Posterior vena cava (tissue), 2 donors: ENCODE measurements at regions not wholly inside any gene's neighbourhood (a gene's known extent, or its start where the extent isn't known, plus 50 kb on each side); places are given as distances from the start of the nearest gene placed in this dataset.
"Not testable (repeated sequence)": the region's sequence is repeated elsewhere in the genome, so short reads cannot be mapped to it uniquely, and the experiment has no call there.

ENCODE experiments used
- DNase-seq: peaks from one replicate; pipeline ENCODE4 v3.0.0-alpha.2; 2020; ENCODE audit warnings: low spot score
- intact Hi-C, 2 donors: fragments of 100-400 bp; cut with DNase I; formaldehyde crosslinking; loops; one replicate each; pipeline versions ENCODE4 v1.14.1 to v1.14.2; 2022 to 2023
- donor health status: DM: yes; HTN: yes; CAD: no.
- donor health status: DM: yes; HTN: yes; CAD: no.

GRCh38 chr2:176976736-176977685, 235.6 kb upstream of the HNRNPA3 start:
- no peak for DNase-seq
- intact Hi-C loops, result no loop called here

GRCh38 chr2:176978921-176979320, 233.7 kb upstream of the HNRNPA3 start:
- intact Hi-C loops, result no loop called here
- no peak for DNase-seq

DNA sequence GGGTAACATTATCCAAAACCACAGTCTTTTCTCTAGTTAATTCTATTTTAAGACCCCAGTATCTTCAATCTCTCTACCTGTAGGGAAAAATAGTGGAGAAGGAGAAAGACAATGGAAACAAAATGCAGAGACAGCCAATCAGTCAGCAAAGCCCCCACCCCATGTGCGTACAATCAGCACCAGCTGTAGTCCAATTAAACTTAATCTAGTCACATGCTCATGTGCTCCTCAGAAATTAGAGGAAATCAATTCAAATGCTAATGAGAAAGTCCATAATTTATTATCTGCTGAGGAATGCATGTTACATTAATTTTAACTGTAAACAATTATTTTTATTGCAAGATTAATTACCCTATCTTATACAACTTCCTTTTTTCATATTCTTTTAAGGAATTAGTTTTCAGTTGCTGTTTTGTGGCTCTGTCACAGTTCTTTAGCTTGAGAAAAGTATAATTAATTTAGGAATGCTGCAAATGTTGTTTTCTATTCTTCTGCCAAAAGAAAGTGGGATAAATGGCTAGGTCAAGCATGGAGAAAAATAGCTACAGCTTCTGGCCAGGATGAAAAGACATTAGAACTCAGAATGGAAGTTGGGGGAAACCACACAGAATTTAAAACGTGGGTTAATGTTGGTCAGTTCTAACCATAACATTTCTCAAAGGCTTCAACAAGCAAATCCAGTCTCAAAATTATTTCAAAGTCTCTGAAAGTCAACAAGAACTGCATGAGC, 232.4 kb upstream of the HNRNPA3 start:
- intact Hi-C loops, result no loop called here
- no peak for DNase-seq

DNA sequence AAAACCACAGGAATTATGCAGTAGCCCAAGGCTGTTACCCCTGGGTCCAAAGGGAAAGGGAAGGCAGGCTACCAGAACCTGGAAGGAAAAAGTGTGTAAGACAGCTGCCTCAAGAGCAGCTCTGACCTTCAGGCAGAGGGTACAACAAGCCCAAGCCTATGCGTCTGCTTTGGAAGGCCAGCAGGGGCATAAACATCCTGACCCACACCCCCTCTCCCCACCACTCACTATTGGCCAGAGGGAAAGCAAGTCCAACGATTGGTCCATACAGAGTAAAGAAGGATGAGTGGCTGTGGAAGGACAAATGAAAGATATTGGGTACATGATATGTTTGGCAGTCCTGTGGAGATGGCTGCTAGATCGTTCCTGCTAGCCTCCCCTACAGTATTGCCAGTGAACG, 227.6 kb upstream of the HNRNPA3 start:
- intact Hi-C loops, result no loop called here
- no peak for DNase-seq

DNA sequence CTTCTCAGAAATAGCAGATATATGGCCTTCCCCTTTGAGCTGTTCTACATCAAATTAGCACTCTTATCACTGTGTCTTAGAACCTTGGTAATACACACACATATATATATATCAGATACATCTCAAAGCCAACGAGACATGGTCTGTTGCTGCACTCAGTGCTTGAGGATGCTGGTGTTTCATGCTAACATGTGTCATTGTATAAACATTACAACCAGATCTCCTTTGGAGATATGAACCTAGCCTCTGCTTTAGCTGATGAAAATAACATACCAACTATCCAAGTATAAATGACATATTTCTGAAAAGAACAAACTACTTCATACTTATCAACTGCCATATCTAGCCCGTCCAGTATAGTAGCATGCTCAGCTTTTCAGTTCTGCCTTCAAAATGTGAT, 226.7 kb upstream of the HNRNPA3 start:
- DNase-seq, result no peak
- intact Hi-C loops, result no loop called here

DNA sequence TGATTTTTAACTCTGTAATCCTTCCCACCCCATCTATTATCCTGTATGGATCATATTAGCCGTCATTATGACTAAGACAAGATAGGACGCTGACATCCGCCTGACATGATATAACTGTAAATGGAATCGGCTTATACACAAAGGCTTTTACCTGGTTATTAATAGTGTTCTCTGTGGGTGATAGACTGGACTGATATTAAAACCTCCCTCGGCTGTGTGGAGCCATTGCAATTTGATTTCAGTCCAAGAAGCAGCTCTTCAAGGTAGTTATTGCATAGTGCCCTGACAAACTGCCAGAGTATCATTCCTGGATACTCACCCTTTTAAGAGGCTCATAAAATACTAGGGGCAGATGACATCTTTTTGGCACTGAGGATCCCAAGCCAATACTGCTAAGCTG, 226.1 kb upstream of the HNRNPA3 start:
- DNase-seq, result no peak
- intact Hi-C loops, result no loop called here

DNA sequence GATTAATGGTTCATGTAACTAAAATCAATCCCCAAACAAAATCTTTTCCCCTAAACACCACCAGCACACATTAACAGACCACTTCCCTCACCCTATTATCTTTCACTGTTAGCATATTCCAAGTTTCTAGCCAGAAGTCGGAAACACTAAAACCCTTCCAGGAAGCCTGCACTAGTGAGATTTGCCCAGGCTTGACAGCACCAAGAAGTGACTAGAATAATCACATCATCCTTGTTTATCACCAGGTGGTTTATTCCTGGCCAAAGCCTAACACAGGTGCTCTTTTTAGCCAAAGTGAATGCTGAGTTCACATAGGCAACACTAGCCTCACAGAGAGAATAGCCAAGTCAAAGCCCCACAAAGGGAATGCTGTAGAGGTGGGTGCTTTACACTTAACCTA, 221.2 kb upstream of the HNRNPA3 start:
- intact Hi-C loops, result no loop called here
- DNase-seq, result no peak

- no peak for DNase-seq
- intact Hi-C loops, result no loop called here
These were observed 215.4 kb upstream of the HNRNPA3 start for GRCh38 chr2:176997074-176997791.

- intact Hi-C loops, result no loop called here
- no peak for DNase-seq
These were observed 214.8 kb upstream of the HNRNPA3 start for GRCh38 chr2:176997792-176998169.

- intact Hi-C loops, result no loop called here
- no peak for DNase-seq
These were observed 213.3 kb upstream of the HNRNPA3 start for GRCh38 chr2:176999301-176999700.

- no peak for DNase-seq
- intact Hi-C loops, result no loop called here
These were observed 212.4 kb upstream of the HNRNPA3 start for GRCh38 chr2:177000061-177000714.

GRCh38 chr2:177000715-177001072, 211.9 kb upstream of the HNRNPA3 start:
- DNase-seq, result no peak
- intact Hi-C loops, result no loop called here

DNA sequence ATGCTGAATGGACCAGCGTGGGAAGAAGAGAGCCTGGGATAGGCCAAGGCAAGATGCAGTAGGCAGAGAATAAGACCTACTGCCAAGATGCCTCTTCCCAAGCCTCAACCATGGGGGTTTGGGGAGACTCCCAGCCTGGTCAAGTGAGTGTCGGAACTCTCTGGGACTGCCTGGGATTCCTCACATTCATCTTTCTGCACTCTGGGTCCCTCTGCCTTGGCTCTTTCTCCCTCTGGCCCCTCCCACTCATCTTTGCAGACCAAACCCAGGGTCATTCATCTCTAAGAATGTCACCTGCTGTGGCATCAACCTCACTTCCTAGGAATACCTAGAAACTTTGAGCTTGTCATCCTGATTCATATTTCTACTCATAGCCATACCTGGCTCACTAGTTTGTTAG, 211.3 kb upstream of the HNRNPA3 start:
- DNase-seq, result no peak
- intact Hi-C loops, result no loop called here

GRCh38 chr2:177002983-177003382, 209.6 kb upstream of the HNRNPA3 start:
- intact Hi-C loops, result no loop called here
- no peak for DNase-seq

- intact Hi-C loops, result loop anchor here in 1 of 2 donors (2.0 kb wide), 1 partner anchor 21 kb away; no protein-coding TSS in a partner anchor
- not testable (repeated sequence) for DNase-seq
These were observed 204.9 kb upstream of the HNRNPA3 start for GRCh38 chr2:177007726-177008125.

- intact Hi-C loops, result loop anchor here in 1 of 2 donors (2.0 kb wide), 1 partner anchor 20 kb away; no protein-coding TSS in a partner anchor
- DNase-seq, result not testable (repeated sequence)
These were observed 203.9 kb upstream of the HNRNPA3 start for GRCh38 chr2:177008662-177009061.

DNA sequence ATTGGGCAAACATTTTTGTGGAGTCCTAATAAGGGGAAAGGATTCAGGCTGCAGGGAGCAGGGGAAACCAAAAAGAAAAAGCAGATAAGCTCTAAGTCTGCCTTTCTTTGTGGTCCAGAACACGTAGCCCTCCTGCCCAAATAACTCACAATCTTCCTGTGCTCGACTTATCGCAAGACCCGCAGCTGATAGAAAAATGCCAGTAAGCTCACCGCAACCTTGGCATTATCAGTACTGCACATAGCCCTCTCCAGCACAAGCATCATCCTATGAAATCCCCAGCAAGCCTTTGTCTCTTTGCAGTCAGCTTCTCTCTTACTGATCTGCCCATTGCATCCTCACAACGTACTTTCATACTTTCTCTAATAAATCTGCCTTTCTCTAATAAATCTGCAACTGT, 202.4 kb upstream of the HNRNPA3 start:
- intact Hi-C loops, result no loop called here
- no peak for DNase-seq

GRCh38 chr2:177010861-177011260, 201.7 kb upstream of the HNRNPA3 start:
- no peak for DNase-seq
- intact Hi-C loops, result no loop called here

DNA sequence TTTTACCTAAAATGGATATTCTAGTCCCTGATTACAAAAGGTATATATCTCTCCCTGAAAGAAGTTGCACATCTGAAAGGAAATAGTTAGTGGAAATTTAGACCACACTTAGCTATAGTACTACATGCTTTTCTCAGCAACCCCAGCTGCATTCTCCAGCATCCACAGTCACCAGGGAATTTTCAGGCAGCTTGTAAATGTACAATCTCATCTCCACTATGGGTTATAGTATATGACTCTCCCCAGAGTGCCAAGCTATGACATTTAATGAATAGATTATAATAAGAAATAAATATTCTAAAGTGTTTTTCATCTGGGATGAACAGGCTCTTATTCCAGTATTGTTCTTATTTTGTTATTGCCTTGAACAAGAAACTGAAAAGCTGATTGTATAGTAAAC, 197.6 kb upstream of the HNRNPA3 start:
- DNase-seq, result no peak
- intact Hi-C loops, result no loop called here
